Rectal smooth muscle tissue (tissue), 1 donor: ENCODE measurements at regions not wholly inside any gene's neighbourhood (a gene's known extent, or its start where the extent isn't known, plus 50 kb on each side); places are given as distances from the start of the nearest gene placed in this dataset.
"Not testable (repeated sequence)": the region's sequence is repeated elsewhere in the genome, so short reads cannot be mapped to it uniquely, and the experiment has no call there.

ENCODE experiments used
- H3K27ac ChIP-seq: one replicate; pipeline ENCODE4 v1.7.0; 2013; ENCODE audit warnings: low read depth, low read length, inconsistent platforms
- H3K27me3 ChIP-seq: one replicate; pipeline ENCODE4 v1.7.0; 2013; ENCODE audit warnings: low read length; ENCODE audit not compliant: control insufficient read depth, insufficient read depth
- H3K36me3 ChIP-seq: one replicate; pipeline ENCODE4 v1.7.0; 2013; ENCODE audit warnings: low read length; ENCODE audit not compliant: control insufficient read depth, insufficient read depth
- H3K4me1 ChIP-seq: one replicate; pipeline ENCODE4 v1.7.0; 2013; ENCODE audit warnings: low read length; ENCODE audit not compliant: control insufficient read depth, insufficient read depth
- H3K4me3 ChIP-seq: one replicate; pipeline ENCODE4 v1.7.0; 2013; ENCODE audit warnings: low read length
- H3K9ac ChIP-seq: one replicate; pipeline ENCODE4 v1.7.0; 2013; ENCODE audit warnings: low read length

GRCh38 chr6:80579391-80580023, 473.0 kb downstream of the BCKDHB start:
- Histone ChIP-seq H3K4me3 (no peak overlapping the region), H3K27ac (no peak overlapping the region), H3K4me1 (no peaks in the 10 kb centered on the region), H3K9ac (no peak overlapping the region), H3K27me3 (no peaks in the 10 kb centered on the region), H3K36me3 (no peaks in the 10 kb centered on the region)

GRCh38 chr6:80573320-80573719, 466.8 kb downstream of the BCKDHB start:
- not testable (repeated sequence) for H3K4me1 ChIP-seq, H3K36me3 ChIP-seq, H3K9ac ChIP-seq, H3K4me3 ChIP-seq, H3K27ac ChIP-seq, H3K27me3 ChIP-seq

GRCh38 chr6:80566361-80566760, 459.9 kb downstream of the BCKDHB start:
- no peak overlapping the region for H3K9ac ChIP-seq
- H3K4me1 ChIP-seq = no peaks in the 10 kb centered on the region
- no peaks in the 10 kb centered on the region for H3K36me3 ChIP-seq
- H3K4me3 ChIP-seq = no peak overlapping the region
- H3K27ac ChIP-seq = no peak overlapping the region
- H3K27me3 ChIP-seq = no peaks in the 10 kb centered on the region

GRCh38 chr6:80553071-80553740, 446.7 kb downstream of the BCKDHB start:
- H3K9ac ChIP-seq = no peak overlapping the region
- H3K4me3 ChIP-seq = no peak overlapping the region
- H3K4me1 ChIP-seq = no peaks in the 10 kb centered on the region
- H3K36me3 ChIP-seq = no peaks in the 10 kb centered on the region
- no peak overlapping the region for H3K27ac ChIP-seq
- H3K27me3 ChIP-seq = no peaks in the 10 kb centered on the region

- Histone ChIP-seq H3K27me3 (no peaks in the 10 kb centered on the region), H3K4me3 (no peak overlapping the region), H3K27ac (no peak overlapping the region), H3K36me3 (no peaks in the 10 kb centered on the region), H3K4me1 (no peaks in the 10 kb centered on the region), H3K9ac (no peak overlapping the region)
These were observed 444.3 kb downstream of the BCKDHB start for GRCh38 chr6:80550748-80551147.

GRCh38 chr6:80550281-80550680, 443.8 kb downstream of the BCKDHB start:
- no peaks in the 10 kb centered on the region for H3K27me3 ChIP-seq
- no peaks in the 10 kb centered on the region for H3K36me3 ChIP-seq
- H3K4me1 ChIP-seq = no peaks in the 10 kb centered on the region
- H3K27ac ChIP-seq = no peak overlapping the region
- no peak overlapping the region for H3K4me3 ChIP-seq
- H3K9ac ChIP-seq = no peak overlapping the region

GRCh38 chr6:80548532-80548931, 442.1 kb downstream of the BCKDHB start:
- H3K9ac ChIP-seq = no peak overlapping the region
- no peak overlapping the region for H3K4me3 ChIP-seq
- H3K27ac ChIP-seq = no peak overlapping the region
- no peaks in the 10 kb centered on the region for H3K27me3 ChIP-seq
- no peaks in the 10 kb centered on the region for H3K36me3 ChIP-seq
- no peaks in the 10 kb centered on the region for H3K4me1 ChIP-seq

- Histone ChIP-seq H3K36me3 (no peaks in the 10 kb centered on the region), H3K4me3 (no peak overlapping the region), H3K27ac (no peak overlapping the region), H3K4me1 (no peaks in the 10 kb centered on the region), H3K27me3 (no peaks in the 10 kb centered on the region), H3K9ac (no peak overlapping the region)
These were observed 441.4 kb downstream of the BCKDHB start for GRCh38 chr6:80547827-80548226.

GRCh38 chr6:80544976-80545722, 438.7 kb downstream of the BCKDHB start:
- Histone ChIP-seq H3K9ac (no peak overlapping the region), H3K4me1 (no peaks in the 10 kb centered on the region), H3K4me3 (no peak overlapping the region), H3K27me3 (no peaks in the 10 kb centered on the region), H3K36me3 (no peaks in the 10 kb centered on the region), H3K27ac (no peak overlapping the region)

- Histone ChIP-seq H3K9ac (no peak overlapping the region), H3K4me1 (no peaks in the 10 kb centered on the region), H3K4me3 (no peak overlapping the region), H3K36me3 (no peaks in the 10 kb centered on the region), H3K27ac (no peak overlapping the region), H3K27me3 (no peaks in the 10 kb centered on the region)
These were observed 438.1 kb downstream of the BCKDHB start for GRCh38 chr6:80544555-80544954.

GRCh38 chr6:80543598-80544222, 437.2 kb downstream of the BCKDHB start:
- H3K4me3 ChIP-seq = no peak overlapping the region
- no peaks in the 10 kb centered on the region for H3K4me1 ChIP-seq
- H3K36me3 ChIP-seq = no peaks in the 10 kb centered on the region
- H3K27ac ChIP-seq = no peak overlapping the region
- no peaks in the 10 kb centered on the region for H3K27me3 ChIP-seq
- no peak overlapping the region for H3K9ac ChIP-seq

GRCh38 chr6:80543151-80543550, 436.7 kb downstream of the BCKDHB start:
- Histone ChIP-seq H3K27ac (no peak overlapping the region), H3K9ac (no peak overlapping the region), H3K4me1 (no peaks in the 10 kb centered on the region), H3K4me3 (no peak overlapping the region), H3K36me3 (no peaks in the 10 kb centered on the region), H3K27me3 (no peaks in the 10 kb centered on the region)
